ENCODE measurements at regions not wholly inside any gene's neighbourhood (a gene's known extent, or its start where the extent isn't known, plus 50 kb on each side); places are given as distances from the start of the nearest gene placed in this dataset.

- no peaks in the 10 kb centered on the region for H3K9me3 ChIP-seq (ENCODE audit: low read length)
- BruUV-seq (replicated peaks): no TSS peak
- ChIA-PET POLR2A (no interaction called here), CTCF (ENCODE audit: low intra/inter-chr PET ratio, low total read pairs) (no interaction called here)
- ATAC-seq (no peak), FAIRE-seq (no peak), DNase-seq (ENCODE audit: low spot score) (no peak)
- no peak overlapping the region for H2AFZ ChIP-seq (ENCODE audit: low read length)
- no peak overlapping the region for H3K9ac ChIP-seq (ENCODE audit: insufficient read depth, low read depth, low read length)
- intact Hi-C loops (cut with micrococcal nuclease; ENCODE audit: unreplicated experiment) (no loop called here), in situ Hi-C loops (cut with HindIII; ENCODE audit: extremely low pct_ligation_motif_present, low pct_unique_long_range_greater_than_20kb) (no loop called here)
- TF ChIP-seq, protein P1, sequence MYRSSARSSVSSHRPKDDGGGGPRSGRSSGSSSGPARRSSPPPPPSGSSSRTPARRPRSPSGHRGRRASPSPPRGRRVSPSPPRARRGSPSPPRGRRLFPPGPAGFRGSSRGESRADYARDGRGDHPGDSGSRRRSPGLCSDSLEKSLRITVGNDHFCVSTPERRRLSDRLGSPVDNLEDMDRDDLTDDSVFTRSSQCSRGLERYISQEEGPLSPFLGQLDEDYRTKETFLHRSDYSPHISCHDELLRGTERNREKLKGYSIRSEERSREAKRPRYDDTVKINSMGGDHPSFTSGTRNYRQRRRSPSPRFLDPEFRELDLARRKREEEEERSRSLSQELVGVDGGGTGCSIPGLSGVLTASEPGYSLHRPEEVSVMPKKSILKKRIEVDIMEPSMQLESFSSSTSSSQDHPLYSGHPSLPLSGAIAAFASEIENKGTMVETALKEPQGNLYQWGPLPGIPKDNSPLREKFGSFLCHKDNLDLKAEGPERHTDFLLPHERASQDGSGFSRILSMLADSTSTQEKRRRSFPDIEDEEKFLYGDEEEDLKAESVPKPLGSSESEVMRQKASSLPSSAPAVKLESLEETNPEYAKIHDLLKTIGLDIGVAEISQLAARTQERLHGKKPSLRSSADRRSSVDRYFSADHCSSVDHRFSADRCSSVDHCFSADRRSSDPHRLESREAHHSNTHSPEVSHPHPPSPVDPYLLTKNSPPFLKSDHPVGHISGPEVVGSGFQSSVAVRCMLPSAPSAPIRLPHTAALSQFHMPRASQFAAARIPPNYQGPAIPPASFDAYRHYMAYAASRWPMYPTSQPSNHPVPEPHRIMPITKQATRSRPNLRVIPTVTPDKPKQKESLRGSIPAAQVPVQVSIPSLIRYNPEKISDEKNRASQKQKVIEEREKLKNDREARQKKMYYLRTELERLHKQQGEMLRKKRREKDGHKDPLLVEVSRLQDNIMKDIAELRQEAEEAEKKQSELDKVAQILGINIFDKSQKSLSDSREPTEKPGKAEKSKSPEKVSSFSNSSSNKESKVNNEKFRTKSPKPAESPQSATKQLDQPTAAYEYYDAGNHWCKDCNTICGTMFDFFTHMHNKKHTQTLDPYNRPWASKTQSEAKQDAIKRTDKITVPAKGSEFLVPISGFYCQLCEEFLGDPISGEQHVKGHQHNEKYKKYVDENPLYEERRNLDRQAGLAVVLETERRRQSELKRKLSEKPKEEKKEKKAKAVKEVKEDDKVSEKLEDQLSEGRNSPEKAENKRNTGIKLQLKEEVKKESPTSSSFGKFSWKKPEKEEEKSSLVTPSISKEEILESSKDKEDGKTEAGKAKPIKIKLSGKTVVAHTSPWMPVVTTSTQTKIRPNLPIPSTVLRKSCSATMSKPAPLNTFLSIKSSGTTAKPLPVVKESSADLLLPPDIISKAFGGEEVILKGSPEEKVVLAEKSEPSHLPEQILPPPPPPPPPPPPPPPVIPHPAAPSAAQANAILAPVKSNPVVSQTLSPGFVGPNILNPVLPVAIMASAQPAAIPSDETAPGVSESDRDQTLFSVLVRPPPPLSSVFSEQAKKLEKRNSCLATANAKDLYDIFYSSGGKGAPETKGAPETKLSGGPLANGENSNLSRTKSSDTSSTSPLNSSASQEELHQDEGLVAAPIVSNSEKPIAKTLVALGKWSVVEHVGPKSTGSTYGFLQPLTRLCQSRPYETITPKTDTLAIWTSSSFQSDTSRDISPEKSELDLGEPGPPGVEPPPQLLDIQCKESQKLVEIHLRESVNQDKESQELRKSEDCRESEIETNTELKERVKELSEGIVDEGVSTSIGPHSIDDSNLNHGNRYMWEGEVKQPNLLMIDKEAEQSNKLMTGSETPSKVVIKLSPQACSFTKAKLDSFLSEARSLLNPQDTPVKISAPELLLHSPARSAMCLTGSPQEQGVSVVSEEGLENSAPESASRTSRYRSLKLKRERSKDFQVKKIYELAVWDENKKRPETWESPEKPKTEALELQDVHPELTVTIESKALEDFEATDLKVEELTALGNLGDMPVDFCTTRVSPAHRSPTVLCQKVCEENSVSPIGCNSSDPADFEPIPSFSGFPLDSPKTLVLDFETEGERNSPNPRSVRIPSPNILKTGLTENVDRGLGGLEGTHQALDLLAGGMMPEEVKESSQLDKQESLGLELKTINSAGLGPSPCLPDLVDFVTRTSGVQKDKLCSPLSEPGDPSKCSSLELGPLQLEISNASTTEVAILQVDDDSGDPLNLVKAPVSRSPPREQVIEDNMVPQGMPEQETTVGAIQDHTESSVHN (CRISPR knock-in tag; IDR thresholded peaks at IDR 0.05): no peak
- peak; percentile 74 for TF ChIP-seq ATF7 (IDR thresholded peaks at IDR 0.05)
- TF ChIP-seq ATF7 (CRISPR knock-in tag; IDR thresholded peaks at IDR 0.05): no peak
- no peak overlapping the region for H3K4me3 ChIP-seq (replicated peaks in 1 of 3; ENCODE audit: insufficient read depth in 1 of 3, low read depth in 2 of 3, low read length in 3 of 3)
- H3K4me2 ChIP-seq (ENCODE audit: low read depth, low read length): no peak overlapping the region
- peaks cover 9% of the 10 kb centered on the region for H3K4me1 ChIP-seq (ENCODE audit: insufficient read depth, low read length)
- WGBS (ENCODE audit: low lambda C conversion rate): 35% methylated on average over 1 of the region's 1 CpG
- no peaks in the 10 kb centered on the region for H3K36me3 ChIP-seq (replicated peaks in 1 of 2; ENCODE audit: control insufficient read depth in 1 of 2, insufficient read depth in 2 of 2, low read length in 2 of 2)
- H3K27ac ChIP-seq (ENCODE audit: extremely low read length, insufficient read depth, low read length): no peak overlapping the region
- H4K20me1 ChIP-seq (ENCODE audit: insufficient read depth, low read length): no peaks in the 10 kb centered on the region
- peaks cover 4 to 23% of the 10 kb centered on the region in 2 experiments; a peak in 4 of 5 replicates for H3K27me3 ChIP-seq (ENCODE audit: control insufficient read depth in 1 of 2, insufficient read depth in 2 of 2, low read length in 2 of 2)
- no peaks in the 10 kb centered on the region for H3K79me2 ChIP-seq (ENCODE audit: insufficient read depth, low read length)
These were observed 92.4 kb upstream of the TGM3 start for GRCh38 chr20:2203436-2203835.

All from HepG2 (cell line).